PC-3 (cell line): ENCODE measurements at regions not wholly inside any gene's neighbourhood (a gene's known extent, or its start where the extent isn't known, plus 50 kb on each side); places are given as distances from the start of the nearest gene placed in this dataset.

Experiments used
- CTCF ChIP-seq: fragments of 300-600 bp; sonication (generic); conservative IDR thresholded peaks from 2 replicates; pipeline ENCODE4 v1.5.1; 2017; ENCODE audit warnings: antibody characterized with exemption, low read depth, mild to moderate bottlenecking, low read length
- EZH2 ChIP-seq: fragments of 300-600 bp; sonication (generic); IDR thresholded peaks from one replicate; pipeline ENCODE4 v1.6.1; 2017; ENCODE audit warnings: antibody characterized with exemption, mild to moderate bottlenecking, low read length; ENCODE audit not compliant: unreplicated experiment
- EZH2phosphoT487 ChIP-seq: fragments of 300-600 bp; sonication (generic); IDR thresholded peaks from 2 replicates; pipeline ENCODE4 v1.6.1; 2018; ENCODE audit warnings: mild to moderate bottlenecking, antibody characterized with exemption, low read length, borderline replicate concordance

- TF ChIP-seq CTCF (no peak), EZH2phosphoT487 (no peak), EZH2 (no peak)
Observed at GRCh38 chr15:96262549-96263489, 67.7 kb upstream of the NR2F2 start.
